ENCODE measurements at regions not wholly inside any gene's neighbourhood (a gene's known extent, or its start where the extent isn't known, plus 50 kb on each side); places are given as distances from the start of the nearest gene placed in this dataset.

GRCh38 chr17:71987634-71988033 is 133.2 kb upstream of the SOX9 start:
- TF ChIP-seq CTCF (IDR thresholded peaks at IDR 0.05; ENCODE audit: poor library complexity) (no peak), EZH2 (IDR thresholded peaks at IDR 0.05; ENCODE audit: borderline replicate concordance) (no peak)

All from hepatocyte (in vitro differentiated cells).